Mesendoderm (in vitro differentiated cells): ENCODE measurements at regions not wholly inside any gene's neighbourhood (a gene's known extent, or its start where the extent isn't known, plus 50 kb on each side); places are given as distances from the start of the nearest gene placed in this dataset.
"Not testable (repeated sequence)": the region's sequence is repeated elsewhere in the genome, so short reads cannot be mapped to it uniquely, and the experiment has no call there.

Experiments used
- DNase-seq: peaks from one replicate; pipeline ENCODE4 v3.0.0; 2013
- H2AK5ac ChIP-seq: 2 replicates; pipeline ENCODE4 v1.6.1; 2013; ENCODE audit warnings: low read length, inconsistent platforms
- H2BK120ac ChIP-seq: 2 replicates; pipeline ENCODE4 v1.6.1; 2013; ENCODE audit warnings: low read depth, mild to moderate bottlenecking, low read length, moderate library complexity, mixed read lengths
- H2BK15ac ChIP-seq: replicated peaks from 2 replicates; pipeline ENCODE4 v1.6.1; 2013; ENCODE audit warnings: low read depth, mild to moderate bottlenecking, moderate library complexity
- H2BK5ac ChIP-seq: 2 replicates; pipeline ENCODE4 v1.6.1; 2013; ENCODE audit warnings: low read length, inconsistent platforms
- H3K18ac ChIP-seq: 2 replicates; pipeline ENCODE4 v1.6.1; 2013; ENCODE audit warnings: mild to moderate bottlenecking, low read length, mixed read lengths
- H3K23ac ChIP-seq: one replicate; pipeline ENCODE4 v1.6.1; 2013; ENCODE audit warnings: low read length
- H3K27ac ChIP-seq: 2 replicates; pipeline ENCODE4 v1.5.1; 2013; ENCODE audit warnings: low read depth, mild to moderate bottlenecking, inconsistent platforms, low read length, moderate library complexity
- H3K27me3 ChIP-seq: 2 replicates; pipeline ENCODE4 v1.6.1; 2013; ENCODE audit warnings: low read length, control low read depth, mild to moderate bottlenecking, inconsistent platforms; ENCODE audit not compliant: insufficient read depth, poor library complexity
- H3K36me3 ChIP-seq: 2 replicates; pipeline ENCODE4 v1.6.1; 2013; ENCODE audit warnings: low read length, inconsistent platforms; ENCODE audit not compliant: control insufficient read depth, insufficient read depth
- H3K4ac ChIP-seq: one replicate; pipeline ENCODE4 v1.6.1; 2013; ENCODE audit warnings: low read depth, mild to moderate bottlenecking, low read length, moderate library complexity
- H3K4me1 ChIP-seq: 2 replicates; pipeline ENCODE4 v1.6.1; 2013; ENCODE audit warnings: low read depth, low read length, inconsistent platforms; ENCODE audit not compliant: control insufficient read depth
- H3K4me2 ChIP-seq: 2 replicates; pipeline ENCODE4 v1.6.1; 2013; ENCODE audit warnings: low read length
- H3K4me3 ChIP-seq: 2 replicates; pipeline ENCODE4 v1.5.1; 2013; ENCODE audit warnings: mild to moderate bottlenecking, low read length
- H3K56ac ChIP-seq: one replicate; pipeline ENCODE4 v1.6.1; 2013; ENCODE audit warnings: low read length
- H3K79me1 ChIP-seq: 2 replicates; pipeline ENCODE4 v1.6.1; 2013; ENCODE audit warnings: low read length, inconsistent platforms
- H3K79me2 ChIP-seq: 2 replicates; pipeline ENCODE4 v1.6.1; 2013; ENCODE audit warnings: mild to moderate bottlenecking, low read length; ENCODE audit not compliant: control insufficient read depth, insufficient read depth
- H3K9ac ChIP-seq: 2 replicates; pipeline ENCODE4 v1.6.1; 2013; ENCODE audit warnings: low read length, inconsistent platforms
- H4K5ac ChIP-seq: one replicate; pipeline ENCODE4 v1.6.1; 2013; ENCODE audit warnings: low read length
- H4K8ac ChIP-seq: one replicate; pipeline ENCODE4 v1.6.1; 2013; ENCODE audit warnings: low read depth, mild to moderate bottlenecking, control low read depth, low read length, moderate library complexity
- WGBS: extraction: QIAGEN DNeasy Blood & Tissue Kit; methylation state at CpG from one replicate; pipeline ENCODE4 v1.1.7; 2013; ENCODE audit warnings: low lambda C conversion rate, missing lambda C conversion rate; ENCODE audit not compliant: insufficient coverage; ENCODE audit errors: extremely low coverage; 5-methylcytosine and 5-hydroxymethylcytosine counted together

GRCh38 chr2:131633405-131633804 lies 105.7 kb downstream of the CCDC74A start:
- H3K4me2 ChIP-seq, H3K4ac ChIP-seq, H4K5ac ChIP-seq, H2AK5ac ChIP-seq, H2BK15ac ChIP-seq, H2BK5ac ChIP-seq, H3K23ac ChIP-seq, H3K27ac ChIP-seq, H3K56ac ChIP-seq, H3K18ac ChIP-seq, H3K79me2 ChIP-seq, DNase-seq, H2BK120ac ChIP-seq, H3K27me3 ChIP-seq, H4K8ac ChIP-seq, H3K79me1 ChIP-seq, H3K4me3 ChIP-seq, H3K9ac ChIP-seq, H3K4me1 ChIP-seq, H3K36me3 ChIP-seq: not testable (repeated sequence)
- no CpG with 5 or more reads among the region's 8 CpGs for WGBS

- H3K23ac ChIP-seq, H2AK5ac ChIP-seq, H3K27me3 ChIP-seq, H2BK5ac ChIP-seq, H3K79me1 ChIP-seq, H3K4ac ChIP-seq, H4K5ac ChIP-seq, H3K4me2 ChIP-seq, H3K18ac ChIP-seq, H3K36me3 ChIP-seq, H3K4me1 ChIP-seq, H3K9ac ChIP-seq, H2BK120ac ChIP-seq, H3K4me3 ChIP-seq, H3K79me2 ChIP-seq, H3K56ac ChIP-seq, H2BK15ac ChIP-seq, H4K8ac ChIP-seq, H3K27ac ChIP-seq: not testable (repeated sequence)
- no CpG with 5 or more reads among the region's 10 CpGs for WGBS
- DNase-seq = peak; percentile 1
These were observed 106.4 kb downstream of the CCDC74A start for GRCh38 chr2:131633827-131634695.

GRCh38 chr2:131635611-131636010 lies 107.9 kb downstream of the CCDC74A start:
- no peaks in the 10 kb centered on the region for H3K36me3 ChIP-seq
- no peak overlapping the region for H2BK5ac ChIP-seq
- H3K23ac ChIP-seq = no peak overlapping the region
- no peak overlapping the region for H3K18ac ChIP-seq
- no peak overlapping the region for H2BK120ac ChIP-seq
- H2BK15ac ChIP-seq = no peak overlapping the region
- no peaks in the 10 kb centered on the region for H3K27me3 ChIP-seq
- H3K9ac ChIP-seq = no peak overlapping the region
- no peak overlapping the region for H2AK5ac ChIP-seq
- H3K79me1 ChIP-seq = no peaks in the 10 kb centered on the region
- no peak overlapping the region for H3K56ac ChIP-seq
- H3K27ac ChIP-seq = no peak overlapping the region
- H3K4ac ChIP-seq = no peak overlapping the region
- no CpG with 5 or more reads among the region's 9 CpGs for WGBS
- no peak overlapping the region for H4K5ac ChIP-seq
- no peak overlapping the region for H4K8ac ChIP-seq
- no peak for DNase-seq
- no peak overlapping the region for H3K4me2 ChIP-seq
- H3K4me3 ChIP-seq = no peak overlapping the region
- H3K79me2 ChIP-seq = no peaks in the 10 kb centered on the region
- no peaks in the 10 kb centered on the region for H3K4me1 ChIP-seq

- H2BK15ac ChIP-seq, H3K23ac ChIP-seq, H3K4me1 ChIP-seq, DNase-seq, H4K5ac ChIP-seq, H3K9ac ChIP-seq, H3K18ac ChIP-seq, H2AK5ac ChIP-seq, H3K27me3 ChIP-seq, H3K36me3 ChIP-seq, H3K4ac ChIP-seq, H3K4me2 ChIP-seq, H2BK120ac ChIP-seq, H3K4me3 ChIP-seq, H2BK5ac ChIP-seq, H3K79me1 ChIP-seq, H4K8ac ChIP-seq, H3K27ac ChIP-seq, H3K56ac ChIP-seq, H3K79me2 ChIP-seq: not testable (repeated sequence)
- no CpG with 5 or more reads among the region's 7 CpGs for WGBS
These were observed 109.1 kb downstream of the CCDC74A start for GRCh38 chr2:131636704-131637308.

GRCh38 chr2:131639001-131639620 lies 111.4 kb downstream of the CCDC74A start:
- H3K56ac ChIP-seq, H4K5ac ChIP-seq, H3K27ac ChIP-seq, H3K4me1 ChIP-seq, H2AK5ac ChIP-seq, H2BK120ac ChIP-seq, H3K9ac ChIP-seq, H4K8ac ChIP-seq, H3K4me3 ChIP-seq, H3K18ac ChIP-seq, H3K23ac ChIP-seq, H2BK5ac ChIP-seq, H3K4ac ChIP-seq, H3K4me2 ChIP-seq, H3K36me3 ChIP-seq, H3K79me2 ChIP-seq, H3K79me1 ChIP-seq, H3K27me3 ChIP-seq, DNase-seq, H2BK15ac ChIP-seq: not testable (repeated sequence)
- WGBS = no CpG with 5 or more reads among the region's 4 CpGs
